Stimulated activated naive CD8-positive, alpha-beta T cell treated with anti-CD3 and anti-CD28 coated beads, Interleukin-15, amount 100 ng/mL, for 72 hours (primary cell): ENCODE measurements at regions not wholly inside any gene's neighbourhood (a gene's known extent, or its start where the extent isn't known, plus 50 kb on each side); places are given as distances from the start of the nearest gene placed in this dataset.
A peak's percentile ranks its signal among the peaks of the same experiment; 100 is the strongest.

Experiments
- ATAC-seq: fragments of 150-1000 bp; cut with Tn5 transposase; 2 replicates; pipeline ENCODE4 v1.10.0; 2021; ENCODE audit warnings: mild to moderate bottlenecking, moderate library complexity
- DNase-seq, 2 donors: peaks; one replicate each; pipeline ENCODE4 v3.0.0; 2021 to 2022
- H3K27ac Mint-ChIP-seq, 2 donors: one replicate each; pipeline ENCODE4 v1.8.0; 2022; ENCODE audit warnings: mild to moderate bottlenecking in 2 of 2, mixed read lengths in 2 of 2, moderate library complexity in 2 of 2
- H3K27me3 Mint-ChIP-seq: one replicate; pipeline ENCODE4 v1.8.0; 2022; ENCODE audit warnings: mixed read lengths
- H3K4me1 Mint-ChIP-seq: one replicate; pipeline ENCODE4 v1.8.0; 2022; ENCODE audit warnings: mild to moderate bottlenecking, mixed read lengths
- H3K4me3 Mint-ChIP-seq, 2 donors: one replicate each; pipeline ENCODE4 v1.8.0; 2022; ENCODE audit warnings: mild to moderate bottlenecking in 2 of 2, mixed read lengths in 2 of 2, moderate library complexity in 1 of 2
- H3K9me3 Mint-ChIP-seq, 2 donors: one replicate each; pipeline ENCODE4 v1.8.0; 2022; ENCODE audit warnings: mixed read lengths in 2 of 2

- H3K27ac Mint-ChIP-seq = no peak overlapping the region
- H3K27me3 Mint-ChIP-seq = no peaks in the 10 kb centered on the region
- no peaks in the 10 kb centered on the region for H3K4me1 Mint-ChIP-seq
- DNase-seq = no peak
- no peaks in the 10 kb centered on the region for H3K9me3 Mint-ChIP-seq
- no peak overlapping the region for H3K4me3 Mint-ChIP-seq
- ATAC-seq = peak; percentile 11
Measured at GRCh38 chr7:426510-426909, 93.1 kb downstream of the PDGFA start.

GRCh38 chr7:427506-428103, 92.0 kb downstream of the PDGFA start:
- Mint-ChIP-seq H3K9me3 (no peaks in the 10 kb centered on the region), H3K27me3 (no peaks in the 10 kb centered on the region), H3K4me3 (no peak overlapping the region), H3K27ac (no peak overlapping the region), H3K4me1 (no peaks in the 10 kb centered on the region)
- ATAC-seq (no peak), DNase-seq (no peak)

- Mint-ChIP-seq H3K4me1 (no peaks in the 10 kb centered on the region), H3K4me3 (no peak overlapping the region), H3K27ac (no peak overlapping the region), H3K27me3 (no peaks in the 10 kb centered on the region), H3K9me3 (no peaks in the 10 kb centered on the region)
- ATAC-seq (no peak), DNase-seq (no peak)
Measured at GRCh38 chr7:428387-428786, 91.3 kb downstream of the PDGFA start.

- no peaks in the 10 kb centered on the region for H3K9me3 Mint-ChIP-seq
- no peaks in the 10 kb centered on the region for H3K4me1 Mint-ChIP-seq
- no peak overlapping the region for H3K4me3 Mint-ChIP-seq
- no peak overlapping the region for H3K27ac Mint-ChIP-seq
- DNase-seq = no peak
- no peak for ATAC-seq
- no peaks in the 10 kb centered on the region for H3K27me3 Mint-ChIP-seq
Measured at GRCh38 chr7:428927-429827, 90.5 kb downstream of the PDGFA start.

GRCh38 chr7:429828-430180, 89.8 kb downstream of the PDGFA start:
- Mint-ChIP-seq H3K27ac (peak overlapping the region in 1 of 2 donors; percentile 59), H3K4me1 (no peaks in the 10 kb centered on the region), H3K4me3 (no peak overlapping the region), H3K9me3 (no peaks in the 10 kb centered on the region), H3K27me3 (no peaks in the 10 kb centered on the region)
- DNase-seq (no peak), ATAC-seq (no peak)

- no peaks in the 10 kb centered on the region for H3K27me3 Mint-ChIP-seq
- no peaks in the 10 kb centered on the region for H3K9me3 Mint-ChIP-seq
- H3K27ac Mint-ChIP-seq = no peak overlapping the region
- no peak for DNase-seq
- ATAC-seq = no peak
- peaks cover 11% of the 10 kb centered on the region for H3K4me1 Mint-ChIP-seq
- H3K4me3 Mint-ChIP-seq = no peak overlapping the region
Measured at GRCh38 chr7:431041-431440, 88.6 kb downstream of the PDGFA start.

- H3K9me3 Mint-ChIP-seq = no peaks in the 10 kb centered on the region
- H3K27ac Mint-ChIP-seq = no peak overlapping the region
- H3K4me1 Mint-ChIP-seq = peaks cover 15% of the 10 kb centered on the region
- ATAC-seq = no peak
- H3K4me3 Mint-ChIP-seq = no peak overlapping the region
- no peak for DNase-seq
- H3K27me3 Mint-ChIP-seq = no peaks in the 10 kb centered on the region
Measured at GRCh38 chr7:431658-432111, 88.0 kb downstream of the PDGFA start.

- H3K9me3 Mint-ChIP-seq = no peaks in the 10 kb centered on the region
- peaks cover 15% of the 10 kb centered on the region for H3K4me1 Mint-ChIP-seq
- no peak overlapping the region for H3K27ac Mint-ChIP-seq
- no peak for DNase-seq
- H3K4me3 Mint-ChIP-seq = no peak overlapping the region
- ATAC-seq = no peak
- no peaks in the 10 kb centered on the region for H3K27me3 Mint-ChIP-seq
Measured at GRCh38 chr7:432256-432655, 87.4 kb downstream of the PDGFA start.

- peaks cover 15% of the 10 kb centered on the region for H3K4me1 Mint-ChIP-seq
- no peaks in the 10 kb centered on the region for H3K9me3 Mint-ChIP-seq
- no peak overlapping the region for H3K27ac Mint-ChIP-seq
- no peaks in the 10 kb centered on the region for H3K27me3 Mint-ChIP-seq
- no peak for ATAC-seq
- H3K4me3 Mint-ChIP-seq = no peak overlapping the region
- no peak for DNase-seq
Measured at GRCh38 chr7:432933-433332, 86.7 kb downstream of the PDGFA start.

GRCh38 chr7:433558-433957, 86.1 kb downstream of the PDGFA start:
- Mint-ChIP-seq H3K27ac (peak overlapping the region in 1 of 2 donors; percentile 48), H3K4me1 (peaks cover 15% of the 10 kb centered on the region), H3K9me3 (no peaks in the 10 kb centered on the region), H3K27me3 (no peaks in the 10 kb centered on the region), H3K4me3 (no peak overlapping the region)
- no peak for DNase-seq
- ATAC-seq = no peak

GRCh38 chr7:434891-435629, 84.6 kb downstream of the PDGFA start:
- Mint-ChIP-seq H3K27ac (peak overlapping the region in 1 of 2 donors; percentile 87), H3K4me3 (peak overlapping the region; percentile 44 to 61), H3K27me3 (no peaks in the 10 kb centered on the region), H3K4me1 (peaks cover 15% of the 10 kb centered on the region), H3K9me3 (no peaks in the 10 kb centered on the region)
- DNase-seq (no peak), ATAC-seq (no peak)

- no peaks in the 10 kb centered on the region for H3K9me3 Mint-ChIP-seq
- H3K4me1 Mint-ChIP-seq = peaks cover 15% of the 10 kb centered on the region
- ATAC-seq (peak; percentile 47), DNase-seq (no peak)
- no peaks in the 10 kb centered on the region for H3K27me3 Mint-ChIP-seq
- peak overlapping the region in 1 of 2 donors; percentile 61 for H3K4me3 Mint-ChIP-seq
- H3K27ac Mint-ChIP-seq = no peak overlapping the region
Measured at GRCh38 chr7:435630-436366, 83.8 kb downstream of the PDGFA start.

- no peak for DNase-seq
- ATAC-seq = peak; percentile 58
- Mint-ChIP-seq H3K27me3 (no peaks in the 10 kb centered on the region), H3K27ac (no peak overlapping the region), H3K9me3 (no peaks in the 10 kb centered on the region), H3K4me3 (no peak overlapping the region), H3K4me1 (peaks cover 15% of the 10 kb centered on the region)
Measured at GRCh38 chr7:436367-437128, 83.1 kb downstream of the PDGFA start.

GRCh38 chr7:437329-438251, 82.1 kb downstream of the PDGFA start:
- no peak for DNase-seq
- peaks cover 15% of the 10 kb centered on the region for H3K4me1 Mint-ChIP-seq
- no peaks in the 10 kb centered on the region for H3K27me3 Mint-ChIP-seq
- no peak overlapping the region for H3K4me3 Mint-ChIP-seq
- ATAC-seq = no peak
- H3K27ac Mint-ChIP-seq = no peak overlapping the region
- no peaks in the 10 kb centered on the region for H3K9me3 Mint-ChIP-seq
